Esophagus squamous epithelium (tissue), 5 donors: ENCODE measurements at regions not wholly inside any gene's neighbourhood (a gene's known extent, or its start where the extent isn't known, plus 50 kb on each side); places are given as distances from the start of the nearest gene placed in this dataset.
A peak's percentile ranks its signal among the peaks of the same experiment; 100 is the strongest.

Source experiments
- DNase-seq: peaks from one replicate; lab custom pipeline; 2025; lab: John Stamatoyannopoulos, UW
- H3K27ac ChIP-seq, 4 donors: fragments of 200-600 bp; sonication (generic); one replicate each; pipeline ENCODE4 v1.5.1; 2016 to 2019; ENCODE audit warnings: mild to moderate bottlenecking in 1 of 4
- H3K27me3 ChIP-seq, 4 donors: fragments of 200-600 bp; sonication (generic); 1 replicate in 3 of 4; 2 replicates in 1 of 4; pipeline versions ENCODE4 v1.5.1 to v1.6.0; 2017 to 2021; ENCODE audit warnings: antibody characterized with exemption in 1 of 4
- H3K36me3 ChIP-seq, 3 donors: fragments of 200-600 bp; sonication (generic); one replicate each; pipeline ENCODE4 v1.5.1; 2016 to 2019
- H3K4me1 ChIP-seq, 3 donors: fragments of 200-600 bp; sonication (generic); one replicate each; pipeline ENCODE4 v1.5.1; 2017 to 2019
- H3K4me3 ChIP-seq, 4 donors: fragments of 200-600 bp; sonication (generic); 1 replicate in 3 of 4; 2 replicates in 1 of 4; pipeline ENCODE4 v1.5.1; 2016 to 2019; ENCODE audit warnings: mild to moderate bottlenecking in 2 of 4, moderate library complexity in 1 of 4
- H3K9me3 ChIP-seq, 3 donors: fragments of 200-600 bp; sonication (generic); one replicate each; pipeline ENCODE4 v1.5.1; 2016 to 2019
- POLR2A ChIP-seq, 4 donors: fragments of 450-650 bp; IDR thresholded peaks; one replicate each; pipeline ENCODE4 v1.6.1; 2017; ENCODE audit warnings: antibody characterized with exemption in 4 of 4, mild to moderate bottlenecking in 4 of 4, moderate library complexity in 3 of 4
- WGBS, 2 donors: methylation state at CpG; one replicate each; pipeline ENCODE4 v1.1.5; 2018; 5-methylcytosine and 5-hydroxymethylcytosine counted together
- intact Hi-C: fragments of 100-400 bp; cut with DNase I; formaldehyde crosslinking; loops from one replicate; pipeline ENCODE4 v1.15.0; 2022
- TF ChIP-seq, protein P1 (sequence below), 6 experiments: fragments of 450-650 bp in 4 of 6; fragments of 200-600 bp in 2 of 6; sonication (generic) in 2 of 6; IDR thresholded peaks; one replicate each; pipeline ENCODE4 v1.5.1; 2016 to 2019; ENCODE audit warnings: antibody characterized with exemption in 6 of 6, mild to moderate bottlenecking in 4 of 6, moderate library complexity in 4 of 6
- donor health status: DM: yes; HTN: yes; CAD: no.

DNA sequence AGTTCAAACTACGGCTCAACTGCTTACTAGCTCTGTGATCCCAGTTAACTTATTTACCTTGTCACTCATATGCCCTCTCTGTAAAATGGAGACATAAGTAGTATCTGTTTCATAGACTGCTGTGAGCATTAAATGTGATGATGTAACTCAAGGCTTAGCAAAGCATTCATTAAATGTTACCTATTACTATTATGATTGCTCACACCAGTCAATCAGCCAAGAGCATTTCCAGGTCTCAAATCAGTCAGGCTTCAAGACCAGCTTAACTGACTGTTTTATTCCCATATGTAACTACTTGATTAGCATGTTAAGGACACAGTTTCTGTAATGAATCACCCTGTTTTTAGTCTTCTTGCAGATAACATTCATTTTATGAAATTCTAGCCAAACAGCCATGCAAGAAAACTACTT, 413.3 kb downstream of the MLLT3 start:
- Histone ChIP-seq H3K27me3 (no peaks in the 10 kb centered on the region), H3K9me3 (no peaks in the 10 kb centered on the region), H3K36me3 (no peaks in the 10 kb centered on the region), H3K4me1 (peaks cover 0 to 31% (median 0%) of the 10 kb centered on the region in 3 donors), H3K4me3 (no peak overlapping the region), H3K27ac (peak overlapping the region in 3 of 4 donors; percentile 2 to 71 (median 38))
- intact Hi-C loops, result no loop called here
- no peak for TF ChIP-seq POLR2A (IDR thresholded peaks at IDR 0.05)
- TF ChIP-seq, protein P1, sequence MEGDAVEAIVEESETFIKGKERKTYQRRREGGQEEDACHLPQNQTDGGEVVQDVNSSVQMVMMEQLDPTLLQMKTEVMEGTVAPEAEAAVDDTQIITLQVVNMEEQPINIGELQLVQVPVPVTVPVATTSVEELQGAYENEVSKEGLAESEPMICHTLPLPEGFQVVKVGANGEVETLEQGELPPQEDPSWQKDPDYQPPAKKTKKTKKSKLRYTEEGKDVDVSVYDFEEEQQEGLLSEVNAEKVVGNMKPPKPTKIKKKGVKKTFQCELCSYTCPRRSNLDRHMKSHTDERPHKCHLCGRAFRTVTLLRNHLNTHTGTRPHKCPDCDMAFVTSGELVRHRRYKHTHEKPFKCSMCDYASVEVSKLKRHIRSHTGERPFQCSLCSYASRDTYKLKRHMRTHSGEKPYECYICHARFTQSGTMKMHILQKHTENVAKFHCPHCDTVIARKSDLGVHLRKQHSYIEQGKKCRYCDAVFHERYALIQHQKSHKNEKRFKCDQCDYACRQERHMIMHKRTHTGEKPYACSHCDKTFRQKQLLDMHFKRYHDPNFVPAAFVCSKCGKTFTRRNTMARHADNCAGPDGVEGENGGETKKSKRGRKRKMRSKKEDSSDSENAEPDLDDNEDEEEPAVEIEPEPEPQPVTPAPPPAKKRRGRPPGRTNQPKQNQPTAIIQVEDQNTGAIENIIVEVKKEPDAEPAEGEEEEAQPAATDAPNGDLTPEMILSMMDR (IDR thresholded peaks at IDR 0.05), result no peak
- 56 to 85% methylated on average over 1 of the region's 1 CpG for WGBS, 2 donors
- DNase-seq, result no peak

DNA sequence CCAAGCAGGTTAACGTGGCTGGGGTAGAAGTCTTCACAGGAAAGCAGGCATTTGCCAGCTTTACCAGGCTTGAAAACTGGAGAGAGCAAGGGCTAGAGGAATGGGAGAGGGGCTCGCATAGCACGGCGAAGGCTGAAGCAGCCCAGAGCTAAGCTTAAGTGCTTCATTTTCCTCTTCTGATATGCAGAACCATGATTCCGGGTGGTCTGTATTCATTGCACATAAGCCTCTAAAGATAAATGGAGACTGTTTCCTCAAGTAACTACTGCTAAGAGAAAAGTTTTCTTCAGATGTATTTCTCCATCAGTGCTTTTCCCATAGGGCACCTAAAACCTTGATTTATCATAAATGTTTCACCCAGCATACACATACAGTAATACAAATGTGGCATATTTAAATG, 414.1 kb downstream of the MLLT3 start:
- TF ChIP-seq POLR2A (IDR thresholded peaks at IDR 0.05), result no peak
- TF ChIP-seq, protein P1 (IDR thresholded peaks at IDR 0.05), result no peak
- Histone ChIP-seq H3K4me1 (peaks cover 0 to 31% (median 0%) of the 10 kb centered on the region in 3 donors), H3K4me3 (no peak overlapping the region), H3K27me3 (no peaks in the 10 kb centered on the region), H3K9me3 (no peaks in the 10 kb centered on the region), H3K36me3 (no peaks in the 10 kb centered on the region), H3K27ac (peak overlapping the region in 1 of 4 donors; percentile 71)
- 88 to 89% methylated on average over 5 of the region's 5 CpGs for WGBS, 2 donors
- DNase-seq, result no peak
- intact Hi-C loops, result no loop called here

GRCh38 chr9:20207176-20207575, 415.1 kb downstream of the MLLT3 start:
- WGBS, 2 donors, result 74 to 81% methylated on average over 1 of the region's 1 CpG
- H3K27ac ChIP-seq, result no peak overlapping the region
- no peak for DNase-seq
- TF ChIP-seq, protein P1 (IDR thresholded peaks at IDR 0.05), result no peak
- TF ChIP-seq POLR2A (IDR thresholded peaks at IDR 0.05), result no peak
- no peaks in the 10 kb centered on the region for H3K9me3 ChIP-seq
- intact Hi-C loops, result no loop called here
- peaks cover 0 to 31% (median 0%) of the 10 kb centered on the region in 3 donors for H3K4me1 ChIP-seq
- H3K27me3 ChIP-seq, result no peaks in the 10 kb centered on the region
- H3K36me3 ChIP-seq, result no peaks in the 10 kb centered on the region
- no peak overlapping the region for H3K4me3 ChIP-seq

DNA sequence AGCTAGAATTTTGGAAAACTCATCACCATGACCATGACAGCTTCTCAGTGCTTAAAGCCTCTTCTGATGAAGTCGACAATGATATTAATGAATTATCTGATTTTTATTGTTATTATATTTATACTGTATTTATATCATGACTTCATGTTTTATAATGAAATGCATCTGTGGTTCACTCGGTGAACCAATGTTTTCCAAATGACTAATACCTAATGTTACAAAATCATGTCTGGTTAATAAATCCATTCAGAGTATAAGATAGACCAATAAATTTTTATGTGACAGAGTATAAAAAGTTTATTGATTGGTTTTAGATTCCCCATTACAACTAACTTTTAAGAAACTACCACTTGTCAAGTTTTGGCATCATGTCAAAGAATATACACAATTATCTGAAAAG, 416.5 kb downstream of the MLLT3 start:
- H3K36me3 ChIP-seq, result no peaks in the 10 kb centered on the region
- no peak overlapping the region for H3K27ac ChIP-seq
- TF ChIP-seq, protein P1 (IDR thresholded peaks at IDR 0.05), result no peak
- no peak for TF ChIP-seq POLR2A (IDR thresholded peaks at IDR 0.05)
- intact Hi-C loops, result no loop called here
- no peak for DNase-seq
- H3K4me3 ChIP-seq, result no peak overlapping the region
- H3K9me3 ChIP-seq, result no peaks in the 10 kb centered on the region
- 49 to 50% methylated on average over 2 of the region's 2 CpGs for WGBS, 2 donors
- H3K4me1 ChIP-seq, result peaks cover 0 to 38% (median 0%) of the 10 kb centered on the region in 3 donors
- H3K27me3 ChIP-seq, result no peaks in the 10 kb centered on the region

DNA sequence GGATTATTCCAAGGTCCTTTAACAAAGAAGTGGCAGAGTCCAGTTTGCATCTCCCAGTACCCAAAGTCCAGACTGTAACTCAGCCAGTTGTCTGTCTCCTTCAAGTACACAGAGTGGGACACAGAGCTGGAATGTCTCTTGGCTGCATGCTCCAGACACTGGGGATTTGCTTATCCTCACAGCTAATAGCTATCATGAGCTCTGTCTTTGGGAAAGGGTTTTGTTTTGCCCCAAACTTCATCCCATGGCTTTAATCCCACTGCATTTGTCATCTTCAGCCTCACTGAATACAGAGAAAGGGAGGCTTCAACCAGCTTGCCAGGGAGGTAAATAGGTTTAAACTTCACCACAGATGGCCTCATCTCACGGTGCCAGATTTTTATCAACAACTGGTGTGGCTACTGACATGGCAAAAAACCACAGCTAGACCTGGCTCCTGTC, 412.2 kb upstream of the SLC24A2 start:
- TF ChIP-seq, protein P1 (IDR thresholded peaks at IDR 0.05), result no peak
- TF ChIP-seq POLR2A (IDR thresholded peaks at IDR 0.05), result no peak
- peak overlapping the region in 1 of 4 donors; percentile 13 for H3K27ac ChIP-seq
- no peaks in the 10 kb centered on the region for H3K36me3 ChIP-seq
- WGBS, 2 donors, result 40 to 60% methylated on average over 1 of the region's 1 CpG
- no peak overlapping the region for H3K4me3 ChIP-seq
- no peaks in the 10 kb centered on the region for H3K27me3 ChIP-seq
- intact Hi-C loops, result no loop called here
- no peak for DNase-seq
- no peaks in the 10 kb centered on the region for H3K9me3 ChIP-seq
- peaks cover 4 to 40% (median 6%) of the 10 kb centered on the region in 3 donors for H3K4me1 ChIP-seq
